GM12891 (cell line): ENCODE measurements at regions not wholly inside any gene's neighbourhood (a gene's known extent, or its start where the extent isn't known, plus 50 kb on each side); places are given as distances from the start of the nearest gene placed in this dataset.

Experiments
- DNase-seq: peaks from one replicate; pipeline ENCODE4 v3.0.0; 2011; ENCODE audit warnings: low spot score; ENCODE audit not compliant: insufficient read length
- FAIRE-seq: peaks from 2 replicates; lab custom pipeline; 2011; peaks lifted over from hg19 to GRCh38; lab: Jason Lieb, UNC
- PAX5 ChIP-seq: IDR thresholded peaks from 2 replicates; pipeline ENCODE4 v1.6.1; 2011; ENCODE audit warnings: low read length, moderate library complexity, mild to moderate bottlenecking; ENCODE audit not compliant: insufficient read depth, severe bottlenecking
- POLR2A ChIP-seq: IDR thresholded peaks from 2 replicates; pipeline ENCODE4 v1.6.1; 2011; ENCODE audit warnings: low read depth, low read length, control low read depth
- POLR2AphosphoS5 ChIP-seq: IDR thresholded peaks from 2 replicates; pipeline ENCODE4 v1.6.1; 2011; ENCODE audit warnings: low read depth, low read length, control low read depth
- POU2F2 ChIP-seq: IDR thresholded peaks from 2 replicates; pipeline ENCODE4 v1.6.1; 2011; ENCODE audit warnings: low read depth, mild to moderate bottlenecking, control low read depth, low read length, moderate library complexity
- SPI1 ChIP-seq: IDR thresholded peaks from 2 replicates; pipeline ENCODE4 v1.6.1; 2011; ENCODE audit warnings: low read depth, low read length, control low read depth
- TAF1 ChIP-seq: IDR thresholded peaks from 2 replicates; pipeline ENCODE4 v1.6.1; 2011; ENCODE audit warnings: low read depth, low read length, control low read depth

DNA sequence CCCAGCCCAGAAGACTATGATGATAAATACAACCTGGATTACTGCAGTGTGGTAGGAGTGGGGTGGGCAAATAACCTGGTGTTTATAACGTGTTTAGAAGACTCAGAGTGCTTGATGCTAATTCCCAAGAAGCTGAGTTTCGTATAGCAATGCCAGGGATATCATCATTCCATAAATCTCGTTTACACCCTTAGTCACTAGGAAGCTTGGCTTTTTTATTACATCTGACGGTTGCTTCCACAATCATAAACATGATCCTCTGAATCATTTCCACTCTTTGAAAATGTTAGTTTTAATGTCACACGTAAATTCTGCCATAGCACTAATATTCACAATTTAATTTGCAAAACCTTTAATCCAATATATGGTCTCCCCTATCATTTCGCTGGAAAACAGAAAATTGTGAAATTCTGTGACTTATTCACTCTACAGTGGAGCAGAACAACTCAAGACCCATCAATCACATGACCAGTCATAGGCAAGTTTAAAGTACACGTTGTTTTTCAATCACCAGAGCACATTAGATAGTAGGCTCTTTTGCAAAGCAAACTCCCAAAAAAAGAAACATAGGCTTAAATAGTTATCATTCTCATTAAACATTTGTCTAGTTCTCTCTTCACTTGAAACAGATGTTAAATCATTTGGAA, 321.0 kb downstream of the LTN1 start:
- FAIRE-seq = no peak
- no peak for DNase-seq
- TF ChIP-seq PAX5 (no peak), POLR2AphosphoS5 (no peak), POU2F2 (no peak), TAF1 (no peak), POLR2A (no peak), SPI1 (no peak)

DNA sequence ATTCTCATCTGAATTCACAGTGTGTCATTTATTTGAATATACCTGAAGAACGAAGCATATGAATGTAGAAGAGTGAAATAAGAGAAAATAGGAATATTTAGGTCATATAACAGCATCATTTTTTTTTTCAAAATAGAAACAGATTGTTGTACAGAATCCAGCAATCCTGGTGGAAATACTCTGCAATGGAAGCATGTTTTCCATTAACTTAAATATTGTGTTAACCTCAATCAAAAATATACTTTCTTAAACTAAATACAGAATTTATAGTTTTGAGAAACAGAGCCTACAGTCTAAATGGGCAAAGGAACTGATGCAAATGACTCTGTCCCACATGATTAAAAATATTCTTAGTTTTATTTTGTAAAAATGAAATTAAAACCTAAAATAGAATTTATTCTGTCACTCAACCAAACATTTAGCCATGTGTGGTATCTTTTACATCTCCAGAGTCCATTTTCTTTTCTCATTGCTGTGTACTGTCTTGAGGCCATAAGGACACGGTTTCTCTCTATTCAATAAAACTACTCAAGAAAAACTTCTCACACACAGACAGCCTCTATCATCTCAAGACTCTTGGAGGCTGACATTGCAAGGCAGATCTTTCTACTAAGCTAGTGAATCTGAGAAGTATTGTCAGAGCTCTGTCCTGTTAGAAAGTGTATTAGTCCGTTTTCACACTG, 322.6 kb downstream of the LTN1 start:
- DNase-seq (no peak), FAIRE-seq (no peak)
- TF ChIP-seq POLR2AphosphoS5 = no peak
- TF ChIP-seq PAX5 = no peak
- no peak for TF ChIP-seq POLR2A
- no peak for TF ChIP-seq POU2F2
- no peak for TF ChIP-seq SPI1
- no peak for TF ChIP-seq TAF1

DNA sequence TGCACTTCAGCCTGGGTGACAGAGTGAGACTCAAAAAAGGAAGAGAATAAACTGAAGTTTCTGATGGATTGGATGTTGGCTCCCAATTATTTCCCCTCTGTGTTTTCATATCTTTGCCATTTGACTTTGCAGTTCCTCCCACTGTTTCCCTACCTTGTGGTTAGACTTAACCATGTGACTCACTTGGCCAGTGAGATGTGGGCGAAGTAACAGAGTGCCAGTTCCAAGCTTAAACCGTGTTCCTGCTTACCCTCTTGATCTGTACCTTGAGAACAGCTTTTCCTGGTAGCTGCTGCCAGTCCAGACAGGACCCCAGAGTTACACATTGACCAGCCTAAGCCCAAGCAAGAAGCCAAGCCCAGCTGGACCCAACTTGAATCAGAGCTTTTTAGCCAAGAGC, 323.4 kb downstream of the LTN1 start:
- FAIRE-seq = no peak
- no peak for DNase-seq
- TF ChIP-seq POLR2AphosphoS5 = no peak
- TF ChIP-seq POLR2A = no peak

DNA sequence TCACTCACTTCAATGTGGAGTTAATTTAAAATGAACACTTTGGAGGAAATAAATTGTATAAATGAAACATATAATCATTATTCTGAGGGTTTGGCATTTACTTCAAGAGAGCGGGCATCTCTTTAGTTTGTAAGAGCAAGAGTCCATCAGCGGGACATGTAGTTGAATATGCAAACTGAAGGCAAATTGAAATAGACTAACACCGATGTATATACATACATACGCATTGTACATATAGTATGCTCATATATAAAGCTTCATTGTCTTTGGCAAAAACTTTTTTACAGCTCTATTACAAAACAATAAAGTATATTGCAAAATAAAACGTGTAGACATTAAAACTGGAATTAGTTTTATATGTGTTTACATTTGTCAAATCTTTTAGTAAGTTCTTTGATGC, 328.9 kb downstream of the LTN1 start:
- TF ChIP-seq POLR2AphosphoS5 = no peak
- TF ChIP-seq TAF1 = no peak
- no peak for TF ChIP-seq SPI1
- TF ChIP-seq PAX5 = no peak
- no peak for TF ChIP-seq POLR2A
- TF ChIP-seq POU2F2 = no peak
- DNase-seq = no peak
- FAIRE-seq = no peak

DNA sequence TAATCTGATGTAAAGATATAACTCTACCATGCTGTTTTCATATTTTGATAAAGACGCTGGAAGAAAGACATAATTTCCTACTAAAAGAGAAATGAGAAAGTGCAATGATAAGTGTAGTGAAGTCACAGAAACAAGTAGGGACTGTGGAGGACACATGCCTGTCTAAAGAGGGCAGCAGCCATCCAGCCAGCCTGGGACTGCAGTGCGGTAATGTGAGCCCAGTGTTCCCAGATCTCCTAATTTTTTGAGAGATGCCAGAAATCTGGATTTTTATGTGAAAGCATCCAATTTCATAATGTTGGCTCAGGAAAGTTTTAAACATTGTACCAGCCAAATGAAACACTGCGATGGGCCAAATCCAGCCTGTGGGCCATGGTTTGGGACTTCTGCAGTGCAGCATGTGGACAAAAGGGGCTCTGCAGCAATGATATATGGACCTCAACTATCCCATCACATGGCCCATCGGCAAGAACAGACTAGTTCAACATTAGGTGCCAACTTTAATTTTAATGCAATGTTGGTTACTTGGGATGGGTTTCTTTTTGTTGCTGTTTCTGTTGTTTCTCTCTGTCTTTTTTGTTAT, 329.5 kb downstream of the LTN1 start:
- no peak for TF ChIP-seq POLR2AphosphoS5
- no peak for TF ChIP-seq TAF1
- no peak for TF ChIP-seq PAX5
- TF ChIP-seq SPI1 = no peak
- no peak for TF ChIP-seq POU2F2
- TF ChIP-seq POLR2A = no peak
- FAIRE-seq (no peak), DNase-seq (no peak)

DNA sequence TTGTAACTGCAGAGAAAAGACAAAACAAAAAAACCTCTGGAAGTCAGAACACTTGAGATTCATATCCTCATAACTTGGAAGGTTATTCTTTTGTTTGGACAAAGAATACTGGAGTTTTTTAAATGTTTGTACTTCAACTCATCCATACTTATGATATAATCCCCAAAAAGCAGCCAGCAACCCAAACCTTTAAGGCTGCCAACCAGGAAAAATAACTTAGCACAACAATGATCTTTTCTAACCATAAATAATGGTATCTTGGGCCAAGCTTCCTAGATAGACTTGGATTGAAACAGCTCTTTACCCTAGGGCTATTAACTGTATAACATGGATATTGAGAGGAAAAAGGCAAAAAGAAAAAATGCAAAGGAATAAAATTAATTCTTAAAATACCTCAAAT, 335.1 kb downstream of the LTN1 start:
- DNase-seq = no peak
- FAIRE-seq = no peak
- TF ChIP-seq POU2F2 = no peak
- no peak for TF ChIP-seq SPI1
- TF ChIP-seq TAF1 = no peak
- no peak for TF ChIP-seq PAX5
- TF ChIP-seq POLR2A = no peak
- no peak for TF ChIP-seq POLR2AphosphoS5

DNA sequence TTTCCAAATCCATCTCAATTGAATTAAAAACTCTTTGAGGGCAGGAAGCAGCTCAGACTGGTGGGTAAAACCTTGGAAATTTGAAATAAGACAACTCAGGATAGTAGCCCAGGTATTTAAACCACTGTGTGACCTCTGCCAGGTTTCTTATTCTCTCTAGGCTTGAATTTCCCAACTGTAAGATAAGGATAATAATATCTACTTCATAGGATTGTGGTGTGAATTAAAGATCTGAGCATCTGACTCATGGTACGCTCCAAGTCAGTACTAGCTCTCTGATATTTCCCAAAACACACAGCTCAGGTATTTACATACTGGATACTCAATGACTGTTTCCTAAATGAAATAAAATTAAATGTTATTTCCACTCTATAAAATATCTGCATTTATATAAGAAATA, 337.2 kb downstream of the LTN1 start:
- TF ChIP-seq POU2F2 (no peak), POLR2AphosphoS5 (no peak), SPI1 (no peak), PAX5 (no peak), POLR2A (no peak), TAF1 (no peak)
- FAIRE-seq = no peak
- DNase-seq = no peak

DNA sequence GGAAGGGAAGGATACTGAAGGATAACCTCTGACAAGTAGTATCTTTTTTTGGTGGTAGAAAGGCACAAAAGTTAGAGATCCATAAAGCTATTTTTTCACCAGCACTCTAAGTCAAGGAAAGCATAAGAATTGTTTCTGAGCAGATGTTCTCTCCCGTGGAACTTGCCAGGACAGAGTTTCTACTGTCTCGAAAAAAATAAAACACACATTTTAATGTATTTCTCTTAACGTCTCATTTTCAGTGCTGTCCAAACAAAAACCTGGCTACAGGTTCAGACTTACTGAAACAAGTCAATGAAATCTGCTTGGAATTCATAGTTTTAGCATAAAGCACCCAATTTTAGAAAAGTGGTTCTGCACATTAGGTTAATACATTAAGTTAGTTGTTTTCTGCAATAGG, 338.3 kb downstream of the LTN1 start:
- TF ChIP-seq TAF1 = no peak
- no peak for TF ChIP-seq POLR2A
- no peak for TF ChIP-seq POLR2AphosphoS5
- FAIRE-seq (no peak), DNase-seq (no peak)

DNA sequence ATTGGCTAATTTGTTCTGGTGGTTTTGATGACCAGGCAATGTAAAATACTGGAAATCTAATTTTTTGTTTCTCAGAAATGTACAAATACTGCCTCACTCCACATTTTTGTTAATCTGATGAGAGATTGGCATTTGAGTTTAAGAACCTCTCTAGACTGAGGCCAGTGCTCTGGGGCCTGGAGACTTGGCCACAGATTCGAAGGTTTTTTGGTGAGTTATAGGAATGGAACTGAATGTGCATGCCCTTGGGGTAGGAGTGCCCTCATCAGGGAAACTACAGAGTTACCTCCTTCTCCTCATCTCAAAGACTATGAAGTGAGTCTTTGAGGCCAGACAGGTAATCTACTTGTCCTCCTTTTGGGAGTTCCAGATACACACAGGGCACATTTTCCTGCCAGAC, 347.9 kb downstream of the LTN1 start:
- no peak for DNase-seq
- FAIRE-seq = no peak
- TF ChIP-seq PAX5 (no peak), POLR2A (no peak), SPI1 (no peak), TAF1 (no peak), POU2F2 (no peak), POLR2AphosphoS5 (no peak)

DNA sequence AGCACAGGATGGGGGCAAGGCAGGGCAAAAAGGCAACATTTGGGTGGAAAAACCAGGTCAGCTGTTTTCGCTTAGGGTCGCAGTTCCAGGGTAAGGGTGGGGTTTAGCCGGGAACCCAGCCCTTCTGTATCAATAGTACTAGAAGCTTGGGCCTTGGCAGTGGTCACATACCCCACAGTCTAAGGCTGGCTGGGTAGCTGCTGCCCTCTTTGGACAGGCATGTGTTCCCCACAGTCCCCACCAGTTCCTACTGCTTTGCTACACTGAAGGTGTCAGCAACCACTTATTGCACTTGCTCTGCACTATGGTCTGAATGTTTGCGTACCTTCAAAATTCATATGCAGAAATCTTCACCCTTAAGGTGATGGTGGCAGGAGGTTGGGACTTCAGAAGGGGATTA, 349.8 kb downstream of the LTN1 start:
- FAIRE-seq = no peak
- TF ChIP-seq SPI1 (no peak), TAF1 (no peak), POU2F2 (no peak), PAX5 (no peak), POLR2AphosphoS5 (no peak)
- no peak for DNase-seq

DNA sequence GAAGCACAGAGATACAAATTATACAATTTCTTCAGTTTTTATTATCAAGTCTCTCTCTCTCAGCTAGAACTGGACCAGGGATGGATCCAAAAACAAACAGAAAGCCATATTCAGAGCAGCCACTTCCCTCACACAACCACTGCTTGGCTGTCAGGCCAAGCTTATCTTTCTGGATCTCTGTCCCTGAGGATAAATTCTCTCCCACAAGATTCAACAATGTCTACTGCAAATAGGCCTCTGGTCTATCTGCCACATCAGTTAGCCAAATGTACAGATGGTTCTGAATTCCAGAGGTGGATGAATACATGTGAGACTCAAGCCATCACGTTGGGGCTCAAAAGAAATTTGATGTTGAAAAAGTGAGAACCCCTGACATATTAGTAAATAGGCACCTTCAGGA, 350.9 kb downstream of the LTN1 start:
- FAIRE-seq = no peak
- TF ChIP-seq POLR2A (no peak), POLR2AphosphoS5 (no peak), POU2F2 (no peak), SPI1 (no peak), PAX5 (no peak), TAF1 (no peak)
- no peak for DNase-seq
